Neuronal stem cell (in vitro differentiated cells): ENCODE measurements at regions not wholly inside any gene's neighbourhood (a gene's known extent, or its start where the extent isn't known, plus 50 kb on each side); places are given as distances from the start of the nearest gene placed in this dataset.

Experiments
- DNase-seq: peaks from one replicate; pipeline ENCODE4 v3.0.0-alpha.2; 2013; ENCODE audit warnings: low spot score
- H2AFZ ChIP-seq: one replicate; pipeline ENCODE4 v1.6.1; 2013; ENCODE audit warnings: mild to moderate bottlenecking, low read length, inconsistent platforms
- H2AK5ac ChIP-seq: 2 replicates; pipeline ENCODE4 v1.6.1; 2013; ENCODE audit warnings: low read depth, mild to moderate bottlenecking, inconsistent platforms, low read length, moderate library complexity, mixed read lengths
- H2BK120ac ChIP-seq: 2 replicates; pipeline ENCODE4 v1.6.1; 2013; ENCODE audit warnings: low read depth, mild to moderate bottlenecking, inconsistent platforms, low read length, moderate library complexity, mixed read lengths
- H2BK12ac ChIP-seq: one replicate; pipeline ENCODE4 v1.6.1; 2013; ENCODE audit warnings: low read length, inconsistent platforms
- H2BK15ac ChIP-seq: 2 replicates; pipeline ENCODE4 v1.6.1; 2013; ENCODE audit warnings: mild to moderate bottlenecking, low read length, inconsistent platforms, mixed read lengths
- H2BK5ac ChIP-seq: one replicate; pipeline ENCODE4 v1.6.1; 2013; ENCODE audit warnings: inconsistent platforms, mild to moderate bottlenecking, low read length, moderate library complexity
- H3K14ac ChIP-seq: one replicate; pipeline ENCODE4 v1.6.1; 2013; ENCODE audit warnings: low read length, inconsistent platforms
- H3K18ac ChIP-seq: 2 replicates; pipeline ENCODE4 v1.6.1; 2013; ENCODE audit warnings: low read length, inconsistent platforms
- H3K23ac ChIP-seq: 2 replicates; pipeline ENCODE4 v1.6.1; 2013; ENCODE audit warnings: low read depth, mild to moderate bottlenecking, mixed read lengths, low read length, inconsistent platforms; ENCODE audit not compliant: poor library complexity
- H3K27ac ChIP-seq: replicated peaks from 3 replicates; pipeline ENCODE4 v1.5.1; 2013; ENCODE audit warnings: low read length, inconsistent platforms
- H3K27me3 ChIP-seq, 3 experiments: 2 replicates each; pipeline ENCODE4 v1.6.1; 2013; ENCODE audit warnings: low read length in 3 of 3, mild to moderate bottlenecking in 2 of 3, inconsistent platforms in 1 of 3, low read depth in 1 of 3, mixed read lengths in 1 of 3, moderate library complexity in 1 of 3; ENCODE audit not compliant: control insufficient read depth in 3 of 3, insufficient read depth in 3 of 3
- H3K36me3 ChIP-seq, 2 donors: replicated peaks in 1 of 2; 2 replicates each; pipeline ENCODE4 v1.6.1; 2013; ENCODE audit warnings: low read length in 2 of 2; ENCODE audit not compliant: control insufficient read depth in 2 of 2, insufficient read depth in 2 of 2
- H3K4ac ChIP-seq: 2 replicates; pipeline ENCODE4 v1.6.1; 2013; ENCODE audit warnings: inconsistent platforms, mild to moderate bottlenecking, low read length, moderate library complexity
- H3K4me1 ChIP-seq, 2 donors: 1 replicate in 1 of 2; 2 replicates in 1 of 2; pipeline ENCODE4 v1.6.1; 2013; ENCODE audit warnings: low read length in 2 of 2, low read depth in 1 of 2; ENCODE audit not compliant: control insufficient read depth in 2 of 2, insufficient read depth in 1 of 2
- H3K4me2 ChIP-seq: one replicate; pipeline ENCODE4 v1.6.1; 2013; ENCODE audit warnings: mild to moderate bottlenecking, low read length, inconsistent platforms; ENCODE audit not compliant: insufficient read depth, poor library complexity, severe bottlenecking
- H3K4me3 ChIP-seq, 2 donors: 2 replicates each; pipeline ENCODE4 v1.5.1; 2013; ENCODE audit warnings: low read length in 2 of 2, mild to moderate bottlenecking in 2 of 2, inconsistent platforms in 1 of 2, moderate library complexity in 1 of 2
- H3K79me1 ChIP-seq: one replicate; pipeline ENCODE4 v1.6.1; 2013; ENCODE audit warnings: low read depth, mild to moderate bottlenecking, inconsistent platforms, low read length, moderate library complexity
- H3K9ac ChIP-seq: one replicate; pipeline ENCODE4 v1.6.1; 2013; ENCODE audit warnings: mild to moderate bottlenecking, low read depth, low read length, inconsistent platforms; ENCODE audit not compliant: poor library complexity
- H3K9me3 ChIP-seq, 2 donors: replicated peaks in 1 of 2; 2 replicates each; pipeline versions ENCODE3 to v1.6.1; 2013; ENCODE audit warnings: low read length in 2 of 2, mild to moderate bottlenecking in 2 of 2, inconsistent platforms in 1 of 2, low read depth in 1 of 2, mixed read lengths in 1 of 2, moderate library complexity in 1 of 2; ENCODE audit not compliant: control insufficient read depth in 2 of 2, insufficient read depth in 1 of 2
- H4K8ac ChIP-seq: one replicate; pipeline ENCODE4 v1.6.1; 2013; ENCODE audit warnings: low read depth, mild to moderate bottlenecking, inconsistent platforms, low read length, moderate library complexity
- H4K91ac ChIP-seq: one replicate; pipeline ENCODE4 v1.6.1; 2013; ENCODE audit warnings: low read length, low read depth, mild to moderate bottlenecking, inconsistent platforms; ENCODE audit not compliant: poor library complexity
- WGBS, 2 donors: extraction: QIAGEN DNeasy Blood & Tissue Kit; methylation state at CpG; one replicate each; pipeline ENCODE4 v1.1.7; 2013; ENCODE audit warnings: missing lambda C conversion rate in 2 of 2, mixed read lengths in 1 of 2; ENCODE audit not compliant: insufficient read length in 2 of 2, insufficient replicate concordance in 1 of 2; ENCODE audit errors: extremely low coverage in 2 of 2; 5-methylcytosine and 5-hydroxymethylcytosine counted together

- Histone ChIP-seq H2AK5ac (no peak overlapping the region), H4K8ac (no peak overlapping the region), H2BK5ac (no peak overlapping the region), H3K9me3 (no peaks in the 10 kb centered on the region), H2AFZ (no peak overlapping the region), H4K91ac (no peak overlapping the region), H3K4me2 (no peak overlapping the region), H3K14ac (no peak overlapping the region), H3K4me3 (no peak overlapping the region), H3K18ac (no peak overlapping the region), H3K23ac (no peak overlapping the region), H2BK12ac (no peak overlapping the region), H2BK15ac (no peak overlapping the region), H3K79me1 (no peaks in the 10 kb centered on the region), H2BK120ac (no peak overlapping the region), H3K27me3 (no peaks in the 10 kb centered on the region), H3K36me3 (no peaks in the 10 kb centered on the region), H3K4ac (no peak overlapping the region), H3K4me1 (peaks cover 0 to 4% of the 10 kb centered on the region in 2 donors), H3K27ac (no peak overlapping the region), H3K9ac (no peak overlapping the region)
- no peak for DNase-seq
- whole genome bisulfite sequencing, 2 donors = no CpG with 5 or more reads among the region's 1 CpG
Observed at GRCh38 chr12:102323799-102324198, 126.2 kb upstream of the PMCH start.

GRCh38 chr12:102322254-102322653 lies 124.6 kb upstream of the PMCH start:
- H3K27me3 ChIP-seq = no peaks in the 10 kb centered on the region
- H3K23ac ChIP-seq = no peak overlapping the region
- H4K91ac ChIP-seq = no peak overlapping the region
- H3K4me2 ChIP-seq = no peak overlapping the region
- no peak overlapping the region for H3K18ac ChIP-seq
- H3K27ac ChIP-seq = no peak overlapping the region
- H4K8ac ChIP-seq = no peak overlapping the region
- no peaks in the 10 kb centered on the region for H3K9me3 ChIP-seq
- no peak overlapping the region for H2AK5ac ChIP-seq
- no peak overlapping the region for H3K14ac ChIP-seq
- H3K4me1 ChIP-seq = peaks cover 0 to 4% of the 10 kb centered on the region in 2 donors
- no peak overlapping the region for H3K9ac ChIP-seq
- H3K79me1 ChIP-seq = no peaks in the 10 kb centered on the region
- DNase-seq = no peak
- no peak overlapping the region for H2BK120ac ChIP-seq
- H2BK12ac ChIP-seq = no peak overlapping the region
- no peak overlapping the region for H2BK5ac ChIP-seq
- no peak overlapping the region for H2BK15ac ChIP-seq
- H3K4me3 ChIP-seq = no peak overlapping the region
- WGBS, 2 donors = no CpG with 5 or more reads among the region's 1 CpG
- H3K4ac ChIP-seq = no peak overlapping the region
- no peak overlapping the region for H2AFZ ChIP-seq
- no peaks in the 10 kb centered on the region for H3K36me3 ChIP-seq

- Histone ChIP-seq H3K4me1 (no peaks in the 10 kb centered on the region), H3K36me3 (no peaks in the 10 kb centered on the region), H3K4me3 (no peak overlapping the region), H2AFZ (no peak overlapping the region), H4K91ac (no peak overlapping the region), H3K23ac (no peak overlapping the region), H2AK5ac (no peak overlapping the region), H2BK5ac (no peak overlapping the region), H3K18ac (no peak overlapping the region), H3K27ac (no peak overlapping the region), H3K27me3 (no peaks in the 10 kb centered on the region), H3K9me3 (no peaks in the 10 kb centered on the region), H3K79me1 (no peaks in the 10 kb centered on the region), H2BK12ac (no peak overlapping the region), H2BK15ac (no peak overlapping the region), H3K4me2 (no peak overlapping the region), H3K9ac (no peak overlapping the region), H3K4ac (no peak overlapping the region), H2BK120ac (no peak overlapping the region), H3K14ac (no peak overlapping the region), H4K8ac (no peak overlapping the region)
- DNase-seq = no peak
- no CpG with 5 or more reads among the region's 1 CpG for WGBS, 2 donors
Observed at GRCh38 chr12:102321305-102322082, 123.9 kb upstream of the PMCH start.

GRCh38 chr12:102317155-102317554 lies 119.5 kb upstream of the PMCH start:
- no peak for DNase-seq
- no peak overlapping the region for H2BK5ac ChIP-seq
- no CpG with 5 or more reads among the region's 4 CpGs for WGBS, 2 donors
- H2AFZ ChIP-seq = no peak overlapping the region
- H3K14ac ChIP-seq = no peak overlapping the region
- no peaks in the 10 kb centered on the region for H3K36me3 ChIP-seq
- no peak overlapping the region for H3K18ac ChIP-seq
- no peak overlapping the region for H2AK5ac ChIP-seq
- no peak overlapping the region for H3K9ac ChIP-seq
- H3K4me1 ChIP-seq = no peaks in the 10 kb centered on the region
- H3K4me2 ChIP-seq = no peak overlapping the region
- no peak overlapping the region for H3K27ac ChIP-seq
- no peaks in the 10 kb centered on the region for H3K9me3 ChIP-seq
- no peak overlapping the region for H4K91ac ChIP-seq
- H3K27me3 ChIP-seq = no peaks in the 10 kb centered on the region
- H2BK12ac ChIP-seq = no peak overlapping the region
- H3K4me3 ChIP-seq = no peak overlapping the region
- H2BK120ac ChIP-seq = no peak overlapping the region
- no peak overlapping the region for H3K4ac ChIP-seq
- H3K23ac ChIP-seq = no peak overlapping the region
- H4K8ac ChIP-seq = no peak overlapping the region
- H3K79me1 ChIP-seq = no peaks in the 10 kb centered on the region
- H2BK15ac ChIP-seq = no peak overlapping the region
